GM21381 (cell line): ENCODE measurements at regions not wholly inside any gene's neighbourhood (a gene's known extent, or its start where the extent isn't known, plus 50 kb on each side); places are given as distances from the start of the nearest gene placed in this dataset.

Experiments
- ATAC-seq: cut with Tn5 transposase; IDR thresholded peaks from one replicate; pipeline ENCODE4 v1.9.1; 2021; ENCODE audit warnings: mild to moderate bottlenecking, moderate library complexity; ENCODE audit not compliant: unreplicated experiment

- ATAC-seq = no peak
These were observed 167.8 kb downstream of the RAB28 start for GRCh38 chr4:13316354-13316753.

- no peak for ATAC-seq
These were observed 170.3 kb downstream of the RAB28 start for GRCh38 chr4:13313856-13314255.

- ATAC-seq = no peak
These were observed 171.9 kb downstream of the RAB28 start for GRCh38 chr4:13312264-13312663.

GRCh38 chr4:13309751-13310150 is 174.4 kb downstream of the RAB28 start:
- ATAC-seq = no peak

- ATAC-seq = no peak
These were observed 177.8 kb downstream of the RAB28 start for GRCh38 chr4:13306356-13306755.

GRCh38 chr4:13302876-13303275 is 181.3 kb downstream of the RAB28 start:
- no peak for ATAC-seq

GRCh38 chr4:13299343-13299742 is 184.8 kb downstream of the RAB28 start:
- ATAC-seq = no peak

- ATAC-seq = no peak
These were observed 185.5 kb downstream of the RAB28 start for GRCh38 chr4:13298655-13299054.

GRCh38 chr4:13296986-13297385 is 187.2 kb downstream of the RAB28 start:
- no peak for ATAC-seq

- no peak for ATAC-seq
These were observed 189.1 kb downstream of the RAB28 start for GRCh38 chr4:13294961-13295605.

- ATAC-seq = no peak
These were observed 191.8 kb downstream of the RAB28 start for GRCh38 chr4:13292372-13292771.

- ATAC-seq = no peak
These were observed 194.7 kb downstream of the RAB28 start for GRCh38 chr4:13289391-13289790.

- ATAC-seq = no peak
These were observed 198.8 kb downstream of the RAB28 start for GRCh38 chr4:13285336-13285735.

- no peak for ATAC-seq
These were observed 199.2 kb downstream of the RAB28 start for GRCh38 chr4:13284932-13285331.

GRCh38 chr4:13276357-13276756 is 207.8 kb downstream of the RAB28 start:
- no peak for ATAC-seq

GRCh38 chr4:13268703-13269102 is 215.4 kb downstream of the RAB28 start:
- no peak for ATAC-seq

- no peak for ATAC-seq
These were observed 216.0 kb downstream of the RAB28 start for GRCh38 chr4:13268165-13268564.

GRCh38 chr4:13267091-13267490 is 217.0 kb downstream of the RAB28 start:
- ATAC-seq = no peak

- no peak for ATAC-seq
These were observed 217.5 kb downstream of the RAB28 start for GRCh38 chr4:13266687-13267086.

GRCh38 chr4:13263967-13264525 is 220.1 kb downstream of the RAB28 start:
- no peak for ATAC-seq

GRCh38 chr4:13262816-13263215 is 221.3 kb downstream of the RAB28 start:
- no peak for ATAC-seq

- ATAC-seq = no peak
These were observed 222.5 kb downstream of the RAB28 start for GRCh38 chr4:13261486-13262257.
